K562 (cell line): ENCODE measurements at regions not wholly inside any gene's neighbourhood (a gene's known extent, or its start where the extent isn't known, plus 50 kb on each side); places are given as distances from the start of the nearest gene placed in this dataset.

Experiments
- ATAC-seq: fragments of 200-7000 bp; cut with Tn5 transposase; 3 replicates; pipeline ENCODE4 v1.9.1; 2020; ENCODE audit warnings: moderate library complexity
- BruUV-seq: library from RNA; stranded (reverse); fragments of 400-500 nt; replicated peaks from 2 replicates; lab custom pipeline; 2021; lab: Mats Ljungman, UMichigan
- CTCF ChIA-PET: fragments of 300-600 bp; formaldehyde crosslinking; extraction: SDS; loops from one replicate; lab custom pipeline; 2021; ENCODE audit warnings: low intra/inter-chr PET ratio; lab: Yijun Ruan, JAX
- POLR2A ChIA-PET: fragments of 300-600, 350-650 bp; sonication (Branson Sonifier 250); formaldehyde crosslinking; extraction: SDS; loops from one replicate; lab custom pipeline; 2021; ENCODE audit warnings: antibody characterized with exemption, inconsistent platforms; lab: Yijun Ruan, JAX
- DNase-seq, 4 experiments: peaks; one replicate each; pipeline versions ENCODE4 v3.0.0 to v3.0.0-alpha.2; 2011 to 2018; ENCODE audit warnings: low spot score in 3 of 4, mixed read lengths in 3 of 4; ENCODE audit errors: extremely low read depth in 1 of 4
- FAIRE-seq: peaks from 2 replicates; lab custom pipeline; 2011; peaks lifted over from hg19 to GRCh38; lab: Jason Lieb, UNC
- H2AFZ ChIP-seq: 2 replicates; pipeline ENCODE4 v1.6.0; 2011; ENCODE audit warnings: low read depth, low read length, control low read depth, inconsistent platforms
- H3K27ac ChIP-seq: fragments of 200-600 bp; 3 replicates; pipeline ENCODE4 v1.8.0; 2011; ENCODE audit warnings: low read depth, mild to moderate bottlenecking, control low read depth, inconsistent platforms, low read length, moderate library complexity, mixed read lengths; ENCODE audit errors: extremely low read depth
- H3K27me3 ChIP-seq, 2 experiments: fragments of 300-600 bp in 1 of 2; 2 replicates in 1 of 2; 3 replicates in 1 of 2; pipeline versions ENCODE4 v1.6.0 to v1.8.0; 2011; ENCODE audit warnings: inconsistent platforms in 2 of 2, low read length in 2 of 2, mild to moderate bottlenecking in 1 of 2, mixed read lengths in 1 of 2, moderate library complexity in 1 of 2; ENCODE audit not compliant: control insufficient read depth in 2 of 2, insufficient read depth in 2 of 2
- H3K36me3 ChIP-seq: fragments of 300-600 bp; 3 replicates; pipeline ENCODE4 v1.8.0; 2011; ENCODE audit warnings: mild to moderate bottlenecking, low read length, inconsistent platforms; ENCODE audit not compliant: control insufficient read depth, insufficient read depth
- H3K4me1 ChIP-seq, 2 experiments: fragments of 200-600 bp in 1 of 2; replicated peaks in 1 of 2; 2 replicates in 1 of 2; 3 replicates in 1 of 2; pipeline versions ENCODE4 v1.5.1 to v1.8.0; 2011; ENCODE audit warnings: inconsistent platforms in 2 of 2, low read length in 2 of 2, mild to moderate bottlenecking in 1 of 2, mixed read lengths in 1 of 2, moderate library complexity in 1 of 2; ENCODE audit not compliant: control insufficient read depth in 2 of 2, insufficient read depth in 2 of 2
- H3K4me2 ChIP-seq: 2 replicates; pipeline ENCODE4 v1.6.1; 2011; ENCODE audit warnings: low read length, control low read depth, inconsistent platforms, mixed read lengths; ENCODE audit not compliant: insufficient read depth
- H3K4me3 ChIP-seq: fragments of 200-600 bp; sonication (generic), shearing (Covaris generic); 2 replicates; pipeline ENCODE4 v1.5.1; 2016; ENCODE audit warnings: control low read depth, inconsistent platforms
- H3K79me2 ChIP-seq: fragments of 200-600 bp; 3 replicates; pipeline ENCODE4 v1.8.0; 2011; ENCODE audit warnings: low read length, inconsistent platforms; ENCODE audit not compliant: control insufficient read depth, insufficient read depth
- H3K9ac ChIP-seq, 2 experiments: 2 replicates each; pipeline versions ENCODE4 v1.6.0 to v1.6.1; 2011; ENCODE audit warnings: low read depth in 2 of 2, low read length in 2 of 2, control low read depth in 1 of 2, inconsistent platforms in 1 of 2, mild to moderate bottlenecking in 1 of 2, mixed read lengths in 1 of 2; ENCODE audit not compliant: insufficient read depth in 1 of 2
- H3K9me1 ChIP-seq: one replicate; pipeline ENCODE4 v1.6.0; 2011; ENCODE audit warnings: inconsistent platforms, mild to moderate bottlenecking, low read length, moderate library complexity; ENCODE audit not compliant: control insufficient read depth, insufficient read depth
- H3K9me3 ChIP-seq: replicated peaks from 2 replicates; pipeline ENCODE4 v1.5.1; 2011; ENCODE audit warnings: low read depth, low read length, inconsistent platforms; ENCODE audit not compliant: control insufficient read depth, insufficient read depth
- H4K20me1 ChIP-seq: replicated peaks from 2 replicates; pipeline ENCODE4 v1.6.1; 2011; ENCODE audit warnings: low read length, inconsistent platforms, mixed read lengths; ENCODE audit not compliant: control insufficient read depth, insufficient read depth
- CBFA2T3 ChIP-seq: fragments of 450-650 bp; IDR thresholded peaks from 2 replicates; pipeline ENCODE4 v1.6.1; 2017
- NCOA6 ChIP-seq: fragments of 450-650 bp; IDR thresholded peaks from 2 replicates; pipeline ENCODE4 v1.6.1; 2017; ENCODE audit warnings: mild to moderate bottlenecking
- NCOR1 ChIP-seq: fragments of 450-650 bp; IDR thresholded peaks from 2 replicates; pipeline ENCODE4 v1.6.1; 2016; ENCODE audit warnings: mild to moderate bottlenecking, moderate library complexity
- RFX1 ChIP-seq: fragments of 450-650 bp; IDR thresholded peaks from 2 replicates; pipeline ENCODE4 v1.6.1; 2016; ENCODE audit warnings: mild to moderate bottlenecking, moderate library complexity
- STAG1 ChIP-seq: sonication (generic); formaldehyde crosslinking; IDR thresholded peaks from 2 replicates; pipeline ENCODE4 v1.5.0; 2020; ENCODE audit warnings: missing genetic modification reagents, borderline replicate concordance
- TSC22D4 ChIP-seq: fragments of 450-650 bp; IDR thresholded peaks from 2 replicates; pipeline ENCODE4 v1.6.1; 2016; ENCODE audit warnings: missing genetic modification characterization, missing biosample characterization, control low read depth
- WGBS: fragments of 100-300 bp; shearing (Covaris generic); methylation state at CpG from one replicate; pipeline ENCODE4 v1.1.6; 2016; ENCODE audit warnings: low coverage, mixed read lengths; ENCODE audit not compliant: insufficient coverage; ENCODE audit errors: missing lambda C conversion rate; 5-methylcytosine and 5-hydroxymethylcytosine counted together
- in situ Hi-C: fragments of 300-500 bp; cut with MboI; formaldehyde crosslinking; loops from 4 replicates; pipeline ENCODE4 v1.15.0; 2018; ENCODE audit warnings: inconsistent platforms, mixed read lengths
- intact Hi-C: fragments of 100-400 bp; cut with micrococcal nuclease; formaldehyde crosslinking; loops from 2 replicates; pipeline ENCODE4 v1.14.2; 2022

- POLR2A ChIA-PET, result no interaction called here
- no peak overlapping the region for H2AFZ ChIP-seq
- H3K36me3 ChIP-seq, result no peaks in the 10 kb centered on the region
- BruUV-seq, result no TSS peak
- TF ChIP-seq TSC22D4 (no peak), STAG1 (CRISPR knock-in tag) (no peak), NCOR1 (no peak), NCOA6 (no peak), RFX1 (no peak)
- no peaks in the 10 kb centered on the region for H3K9me3 ChIP-seq
- FAIRE-seq (peak; percentile 29), ATAC-seq (no peak), DNase-seq (no peak)
- no peaks in the 10 kb centered on the region for H4K20me1 ChIP-seq
- H3K9ac ChIP-seq, result no peak overlapping the region
- peaks cover 39 to 77% of the 10 kb centered on the region in 2 experiments for H3K27me3 ChIP-seq
- intact Hi-C loops (no loop called here), in situ Hi-C loops (no loop called here)
- H3K79me2 ChIP-seq, result no peaks in the 10 kb centered on the region
- 0% methylated on average over 7 of the region's 7 CpGs for WGBS
- H3K4me2 ChIP-seq, result no peak overlapping the region
- CTCF ChIA-PET, result no interaction called here
- H3K9me1 ChIP-seq, result no peaks in the 10 kb centered on the region
- H3K4me3 ChIP-seq, result no peak overlapping the region
- no peaks in the 10 kb centered on the region for H3K4me1 ChIP-seq
- no peak overlapping the region for H3K27ac ChIP-seq
These were observed 99.2 kb upstream of the RPS6KA2 start for GRCh38 chr6:166726201-166726600.

GRCh38 chr6:166725571-166725970 is 98.5 kb upstream of the RPS6KA2 start:
- Histone ChIP-seq H3K4me2 (no peak overlapping the region), H3K27ac (no peak overlapping the region), H3K9ac (no peak overlapping the region), H3K79me2 (no peaks in the 10 kb centered on the region), H2AFZ (no peak overlapping the region), H3K9me3 (no peaks in the 10 kb centered on the region), H3K4me1 (no peaks in the 10 kb centered on the region), H3K27me3 (peaks cover 41 to 79% of the 10 kb centered on the region in 2 experiments), H3K9me1 (no peaks in the 10 kb centered on the region), H3K4me3 (no peak overlapping the region), H3K36me3 (no peaks in the 10 kb centered on the region), H4K20me1 (no peaks in the 10 kb centered on the region)
- CTCF ChIA-PET, result no interaction called here
- no peak for ATAC-seq
- FAIRE-seq, result no peak
- TF ChIP-seq CBFA2T3, result no peak
- BruUV-seq, result no TSS peak
- intact Hi-C loops, result no loop called here
- in situ Hi-C loops, result no loop called here
- POLR2A ChIA-PET, result interaction anchor here (0.7 kb wide), 1 partner anchor 1340 kb away, joined by 3 read pairs; no protein-coding TSS in a partner anchor
- WGBS, result 3% methylated on average over 12 of the region's 15 CpGs
- DNase-seq, result no peak
